ENCODE measurements at regions not wholly inside any gene's neighbourhood (a gene's known extent, or its start where the extent isn't known, plus 50 kb on each side); places are given as distances from the start of the nearest gene placed in this dataset.

DNA sequence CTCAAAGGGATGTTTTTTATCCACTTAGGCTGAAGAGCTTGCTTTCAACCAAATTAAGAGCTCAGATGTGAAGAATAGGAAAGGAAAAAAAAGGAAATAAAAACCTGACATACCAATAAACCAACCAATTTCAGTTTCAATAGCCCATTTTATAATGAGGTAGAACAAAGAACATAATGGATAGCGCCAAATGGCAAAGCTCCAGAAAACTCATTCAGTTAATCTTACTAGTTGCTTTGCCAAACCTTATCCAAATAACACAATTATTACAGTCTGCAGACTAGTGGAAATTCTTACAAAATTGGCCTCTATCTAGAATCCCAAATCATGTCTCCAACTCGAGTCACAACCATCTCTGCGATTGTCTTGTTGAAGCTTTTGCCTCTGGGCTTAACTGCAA, 337.0 kb downstream of the CRPPA start:
- DNase-seq = no peak
- no peak overlapping the region for H3K27ac ChIP-seq
- no peak for TF ChIP-seq POLR2A (IDR thresholded peaks at IDR 0.05)
- TF ChIP-seq, protein P1, sequence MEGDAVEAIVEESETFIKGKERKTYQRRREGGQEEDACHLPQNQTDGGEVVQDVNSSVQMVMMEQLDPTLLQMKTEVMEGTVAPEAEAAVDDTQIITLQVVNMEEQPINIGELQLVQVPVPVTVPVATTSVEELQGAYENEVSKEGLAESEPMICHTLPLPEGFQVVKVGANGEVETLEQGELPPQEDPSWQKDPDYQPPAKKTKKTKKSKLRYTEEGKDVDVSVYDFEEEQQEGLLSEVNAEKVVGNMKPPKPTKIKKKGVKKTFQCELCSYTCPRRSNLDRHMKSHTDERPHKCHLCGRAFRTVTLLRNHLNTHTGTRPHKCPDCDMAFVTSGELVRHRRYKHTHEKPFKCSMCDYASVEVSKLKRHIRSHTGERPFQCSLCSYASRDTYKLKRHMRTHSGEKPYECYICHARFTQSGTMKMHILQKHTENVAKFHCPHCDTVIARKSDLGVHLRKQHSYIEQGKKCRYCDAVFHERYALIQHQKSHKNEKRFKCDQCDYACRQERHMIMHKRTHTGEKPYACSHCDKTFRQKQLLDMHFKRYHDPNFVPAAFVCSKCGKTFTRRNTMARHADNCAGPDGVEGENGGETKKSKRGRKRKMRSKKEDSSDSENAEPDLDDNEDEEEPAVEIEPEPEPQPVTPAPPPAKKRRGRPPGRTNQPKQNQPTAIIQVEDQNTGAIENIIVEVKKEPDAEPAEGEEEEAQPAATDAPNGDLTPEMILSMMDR (IDR thresholded peaks at IDR 0.05) = no peak
- H3K4me3 ChIP-seq = no peak overlapping the region
- no peaks in the 10 kb centered on the region for H3K27me3 ChIP-seq
- no peaks in the 10 kb centered on the region for H3K9me3 ChIP-seq
- no peaks in the 10 kb centered on the region for H3K4me1 ChIP-seq
- H3K36me3 ChIP-seq = no peaks in the 10 kb centered on the region

DNA sequence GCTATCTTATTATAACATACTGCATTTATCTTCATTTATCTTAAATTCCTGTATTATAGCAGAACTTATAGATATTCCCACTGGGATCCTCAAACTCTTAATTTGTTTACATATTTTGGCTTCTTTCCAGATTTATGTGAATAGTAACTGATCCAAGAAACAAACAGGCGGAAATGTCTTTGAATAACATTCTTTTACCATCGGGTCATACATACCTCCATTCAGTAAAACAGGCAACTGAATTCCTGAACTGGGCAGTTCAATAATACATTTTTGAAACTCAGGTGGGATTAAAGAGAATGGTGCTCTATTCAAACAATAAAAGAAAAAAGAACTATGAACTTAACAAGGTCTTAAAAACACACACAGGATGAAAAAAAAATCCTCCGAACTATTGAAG, 337.4 kb downstream of the CRPPA start:
- no peak overlapping the region for H3K27ac ChIP-seq

DNA sequence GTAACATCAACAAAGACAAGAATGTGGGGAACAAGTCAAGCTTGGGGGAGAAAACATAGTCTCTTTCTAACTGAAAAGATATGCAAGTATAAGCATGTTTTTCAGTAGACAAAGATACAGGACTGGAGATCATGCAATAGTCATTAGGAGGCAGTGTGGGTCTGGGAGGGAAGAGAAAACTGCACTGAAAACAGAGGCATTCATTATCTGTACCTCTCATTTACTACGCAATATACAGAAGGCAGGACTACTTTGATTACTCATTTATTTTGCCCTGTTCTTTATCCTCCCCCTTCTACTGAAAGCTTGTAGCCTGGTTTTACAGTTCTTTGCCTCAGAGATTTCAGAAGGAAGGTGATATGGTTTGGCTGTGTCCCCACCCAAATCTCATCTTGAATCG, 341.2 kb downstream of the CRPPA start:
- TF ChIP-seq, protein P1 (IDR thresholded peaks at IDR 0.05) = no peak
- no peak for TF ChIP-seq POLR2A (IDR thresholded peaks at IDR 0.05)
- no peaks in the 10 kb centered on the region for H3K4me1 ChIP-seq
- no peaks in the 10 kb centered on the region for H3K9me3 ChIP-seq
- no peak overlapping the region for H3K27ac ChIP-seq
- H3K36me3 ChIP-seq = no peaks in the 10 kb centered on the region
- DNase-seq = no peak
- no peaks in the 10 kb centered on the region for H3K27me3 ChIP-seq
- H3K4me3 ChIP-seq = no peak overlapping the region

More for the DNA sequence above, 337.4 kb downstream of the CRPPA start:
- no peaks in the 10 kb centered on the region for H3K36me3 ChIP-seq
- H3K27me3 ChIP-seq = no peaks in the 10 kb centered on the region
- no peaks in the 10 kb centered on the region for H3K9me3 ChIP-seq
- no peaks in the 10 kb centered on the region for H3K4me1 ChIP-seq
- DNase-seq = no peak
- no peak overlapping the region for H3K4me3 ChIP-seq
- TF ChIP-seq, protein P1 (IDR thresholded peaks at IDR 0.05) = no peak
- no peak for TF ChIP-seq POLR2A (IDR thresholded peaks at IDR 0.05)

DNA sequence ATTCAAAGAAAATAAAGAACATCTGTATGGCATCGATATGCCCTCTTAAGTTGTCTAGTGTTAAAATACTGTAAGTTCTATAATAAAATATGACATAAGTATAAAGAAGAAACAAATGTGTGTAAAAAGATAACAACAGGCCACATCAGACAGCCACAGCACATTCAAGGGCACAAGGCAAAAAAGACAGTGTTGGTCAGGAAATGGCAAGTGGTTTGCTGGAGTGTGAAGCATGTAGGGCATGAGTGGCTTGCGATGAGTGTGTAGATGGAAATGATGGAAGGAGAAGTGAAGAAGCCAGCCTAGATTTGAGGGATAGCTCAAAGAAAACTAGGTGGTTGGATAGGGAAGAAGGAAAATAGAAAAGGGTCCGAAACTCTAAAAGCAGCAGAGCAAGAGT, 341.6 kb downstream of the CRPPA start:
- no peak overlapping the region for H3K4me3 ChIP-seq
- no peaks in the 10 kb centered on the region for H3K4me1 ChIP-seq
- no peak for DNase-seq
- no peaks in the 10 kb centered on the region for H3K27me3 ChIP-seq
- no peaks in the 10 kb centered on the region for H3K9me3 ChIP-seq
- H3K36me3 ChIP-seq = no peaks in the 10 kb centered on the region
- TF ChIP-seq POLR2A (IDR thresholded peaks at IDR 0.05) = no peak
- TF ChIP-seq, protein P1 (IDR thresholded peaks at IDR 0.05) = no peak
- no peak overlapping the region for H3K27ac ChIP-seq

DNA sequence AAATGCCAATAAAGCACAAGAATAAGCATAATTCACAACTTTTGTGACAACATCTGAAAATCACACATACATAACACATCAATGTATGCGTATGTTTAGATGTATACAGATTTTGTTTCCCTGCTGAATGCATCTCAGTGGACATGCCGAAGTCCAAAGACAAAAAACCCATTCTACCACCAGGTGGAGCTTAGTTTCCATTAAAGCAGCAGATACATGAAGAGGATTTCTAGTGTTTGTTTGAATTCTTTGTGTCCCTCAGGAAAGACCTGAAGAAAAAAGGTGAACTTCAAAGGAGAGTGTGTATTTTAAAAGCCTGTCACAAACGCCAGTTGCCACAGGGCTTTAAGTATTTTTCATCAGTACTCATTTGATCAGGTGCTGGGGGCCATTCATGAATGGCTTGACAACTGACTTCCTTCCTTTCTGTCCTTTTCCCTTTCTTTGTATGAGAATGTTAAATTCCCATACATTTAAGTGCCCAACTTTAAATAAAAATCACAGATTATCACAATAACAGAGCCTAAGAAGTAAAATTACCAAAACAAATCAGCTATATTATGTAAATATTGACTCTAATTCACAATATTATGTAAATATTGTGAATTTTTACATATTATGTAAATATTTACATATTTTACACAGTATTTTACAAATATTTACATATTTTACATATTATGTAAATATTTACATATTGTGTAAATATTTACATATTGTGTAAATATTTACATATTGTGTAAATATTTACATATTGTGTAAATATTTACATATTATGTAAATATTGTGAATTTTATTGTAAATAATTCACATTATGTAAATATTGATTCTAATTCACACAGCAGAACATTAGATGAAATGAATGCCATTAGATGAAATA, 343.0 kb downstream of the CRPPA start:
- H3K27ac ChIP-seq = no peak overlapping the region
- H3K27me3 ChIP-seq = no peaks in the 10 kb centered on the region
- no peaks in the 10 kb centered on the region for H3K36me3 ChIP-seq
- no peaks in the 10 kb centered on the region for H3K4me1 ChIP-seq
- no peak for TF ChIP-seq POLR2A (IDR thresholded peaks at IDR 0.05)
- TF ChIP-seq, protein P1 (IDR thresholded peaks at IDR 0.05) = peak in 5 of 6 experiments; percentile 45 to 70 (median 63)
- no peak overlapping the region for H3K4me3 ChIP-seq
- no peaks in the 10 kb centered on the region for H3K9me3 ChIP-seq
- DNase-seq = peak in 1 of 3 donors; percentile 50
